H9 (cell line): ENCODE measurements at regions not wholly inside any gene's neighbourhood (a gene's known extent, or its start where the extent isn't known, plus 50 kb on each side); places are given as distances from the start of the nearest gene placed in this dataset.

Experiments
- DNase-seq: peaks from one replicate; pipeline ENCODE4 v3.0.0-alpha.2; 2017
- H2AFZ ChIP-seq: one replicate; pipeline ENCODE4 v1.6.1; 2013; ENCODE audit warnings: mild to moderate bottlenecking, low read length, control low read depth, moderate library complexity
- H2AK5ac ChIP-seq: 2 replicates; pipeline ENCODE4 v1.6.1; 2013; ENCODE audit warnings: low read length, control low read depth, mixed read lengths; ENCODE audit not compliant: insufficient read length
- H2BK120ac ChIP-seq: one replicate; pipeline ENCODE4 v1.6.1; 2013; ENCODE audit warnings: low read depth, mild to moderate bottlenecking, low read length, control low read depth, inconsistent platforms; ENCODE audit not compliant: poor library complexity, severe bottlenecking
- H2BK12ac ChIP-seq: 2 replicates; pipeline ENCODE4 v1.6.1; 2013; ENCODE audit warnings: low read length, control low read depth, mixed read lengths, low read depth; ENCODE audit not compliant: insufficient read length
- H2BK15ac ChIP-seq: 2 replicates; pipeline ENCODE4 v1.6.1; 2013; ENCODE audit warnings: low read depth, low read length, control low read depth
- H2BK20ac ChIP-seq: one replicate; pipeline ENCODE4 v1.6.1; 2013; ENCODE audit warnings: low read depth, mild to moderate bottlenecking, low read length, control low read depth, inconsistent platforms; ENCODE audit not compliant: poor library complexity, severe bottlenecking
- H2BK5ac ChIP-seq: 2 replicates; pipeline ENCODE4 v1.6.1; 2013; ENCODE audit warnings: low read length, control low read depth, mixed read lengths; ENCODE audit not compliant: insufficient read length
- H3K14ac ChIP-seq: 2 replicates; pipeline ENCODE4 v1.6.1; 2013; ENCODE audit warnings: low read length, control low read depth; ENCODE audit not compliant: insufficient read depth
- H3K18ac ChIP-seq: 2 replicates; pipeline ENCODE4 v1.6.1; 2013; ENCODE audit warnings: low read depth, mild to moderate bottlenecking, mixed read lengths, low read length, control low read depth; ENCODE audit not compliant: insufficient read length
- H3K23ac ChIP-seq: 2 replicates; pipeline ENCODE4 v1.6.1; 2013; ENCODE audit warnings: low read length, control low read depth, mixed read lengths, low read depth; ENCODE audit not compliant: insufficient read length
- H3K23me2 ChIP-seq: 2 replicates; pipeline ENCODE4 v1.6.1; 2013; ENCODE audit warnings: low read depth, mild to moderate bottlenecking, mixed read lengths, low read length, control low read depth; ENCODE audit not compliant: insufficient read length, poor library complexity, severe bottlenecking
- H3K27ac ChIP-seq: 2 replicates; pipeline ENCODE4 v1.5.1; 2013; ENCODE audit warnings: low read length, control low read depth, mixed read lengths, low read depth; ENCODE audit not compliant: insufficient read length
- H3K27me3 ChIP-seq: 2 replicates; pipeline ENCODE4 v1.6.1; 2013; ENCODE audit warnings: low read length, control low read depth, inconsistent platforms; ENCODE audit not compliant: insufficient read depth
- H3K4ac ChIP-seq: 2 replicates; pipeline ENCODE4 v1.6.1; 2013; ENCODE audit warnings: low read depth, mild to moderate bottlenecking, control low read depth, inconsistent platforms, low read length, moderate library complexity
- H3K4me1 ChIP-seq: 2 replicates; pipeline ENCODE4 v1.6.1; 2013; ENCODE audit warnings: low read length, control low read depth, inconsistent platforms; ENCODE audit not compliant: insufficient read depth
- H3K4me2 ChIP-seq: 2 replicates; pipeline ENCODE4 v1.6.1; 2013; ENCODE audit warnings: low read length, control low read depth, mixed read lengths; ENCODE audit not compliant: insufficient read length, insufficient read depth
- H3K56ac ChIP-seq: 2 replicates; pipeline ENCODE4 v1.6.1; 2013; ENCODE audit warnings: low read depth, mild to moderate bottlenecking, mixed read lengths, low read length, control low read depth; ENCODE audit not compliant: insufficient read length
- H3K79me1 ChIP-seq: 2 replicates; pipeline ENCODE4 v1.6.1; 2013; ENCODE audit warnings: low read depth, mild to moderate bottlenecking, moderate library complexity, low read length, control low read depth, inconsistent platforms; ENCODE audit not compliant: insufficient read depth, poor library complexity, severe bottlenecking
- H3K79me2 ChIP-seq: 2 replicates; pipeline ENCODE4 v1.6.1; 2013; ENCODE audit warnings: low read length, control low read depth, inconsistent platforms; ENCODE audit not compliant: insufficient read depth
- H3K9ac ChIP-seq: 2 replicates; pipeline ENCODE4 v1.6.1; 2013; ENCODE audit warnings: low read length, control low read depth, mixed read lengths; ENCODE audit not compliant: insufficient read length; ENCODE audit errors: extremely low read depth
- H3K9me3 ChIP-seq: one replicate; pipeline ENCODE4 v1.6.1; 2013; ENCODE audit warnings: low read depth, low read length, inconsistent platforms; ENCODE audit not compliant: control insufficient read depth
- H3T11ph ChIP-seq: one replicate; pipeline ENCODE4 v1.6.1; 2013; ENCODE audit warnings: mild to moderate bottlenecking, low read length, control low read depth, inconsistent platforms
- H4K20me1 ChIP-seq: one replicate; pipeline ENCODE4 v1.6.1; 2013; ENCODE audit not compliant: control insufficient read depth, insufficient read length, insufficient read depth
- H4K5ac ChIP-seq: 2 replicates; pipeline ENCODE4 v1.6.1; 2013; ENCODE audit warnings: low read depth, mild to moderate bottlenecking, mixed read lengths, low read length, control low read depth; ENCODE audit not compliant: insufficient read length
- H4K8ac ChIP-seq: replicated peaks from 2 replicates; pipeline ENCODE4 v1.6.1; 2013; ENCODE audit warnings: low read length, control low read depth, mixed read lengths, low read depth; ENCODE audit not compliant: insufficient read length
- H4K91ac ChIP-seq: 2 replicates; pipeline ENCODE4 v1.6.1; 2013; ENCODE audit warnings: low read depth, mild to moderate bottlenecking, moderate library complexity, mixed read lengths, low read length, control low read depth; ENCODE audit not compliant: insufficient read length
- H3K27ac Mint-ChIP-seq, 3 experiments: 2 replicates in 2 of 3; 3 replicates in 1 of 3; pipeline ENCODE4 v1.8.0; 2020 to 2021; ENCODE audit warnings: mixed read lengths in 3 of 3, mild to moderate bottlenecking in 1 of 3, moderate library complexity in 1 of 3
- H3K27me3 Mint-ChIP-seq: 2 replicates; pipeline ENCODE4 v1.8.0; 2021; ENCODE audit warnings: low read depth, mild to moderate bottlenecking, moderate library complexity, mixed read lengths
- H3K36me3 Mint-ChIP-seq, 3 experiments: 2 replicates in 2 of 3; 3 replicates in 1 of 3; pipeline ENCODE4 v1.8.0; 2020 to 2021; ENCODE audit warnings: low read depth in 3 of 3, mixed read lengths in 3 of 3; ENCODE audit not compliant: insufficient read depth in 1 of 3
- H3K4me1 Mint-ChIP-seq, 2 experiments: 2 replicates each; pipeline ENCODE4 v1.8.0; 2020; ENCODE audit warnings: mixed read lengths in 2 of 2
- H3K4me3 Mint-ChIP-seq, 2 experiments: 2 replicates in 1 of 2; 3 replicates in 1 of 2; pipeline ENCODE4 v1.8.0; 2020 to 2021; ENCODE audit warnings: mild to moderate bottlenecking in 2 of 2, mixed read lengths in 2 of 2, moderate library complexity in 1 of 2
- H3K9me3 Mint-ChIP-seq, 2 experiments: 2 replicates in 1 of 2; 3 replicates in 1 of 2; pipeline ENCODE4 v1.8.0; 2020; ENCODE audit warnings: mild to moderate bottlenecking in 2 of 2, mixed read lengths in 2 of 2, moderate library complexity in 1 of 2
- CTCF ChIP-seq: fragments of 200-600 bp; sonication (generic); conservative IDR thresholded peaks from 3 replicates; pipeline ENCODE4 v1.8.0; 2021; ENCODE audit warnings: antibody characterized with exemption, mild to moderate bottlenecking
- WGBS: extraction: QIAGEN DNeasy Blood & Tissue Kit; methylation state at CpG from one replicate; pipeline ENCODE4 v1.1.7; 2013; ENCODE audit warnings: missing lambda C conversion rate, low lambda C conversion rate, mixed read lengths; ENCODE audit not compliant: insufficient read length; ENCODE audit errors: extremely low coverage; 5-methylcytosine and 5-hydroxymethylcytosine counted together

- no peaks in the 10 kb centered on the region for H3K27me3 Mint-ChIP-seq
- Histone ChIP-seq H3K79me2 (no peaks in the 10 kb centered on the region), H3K18ac (no peak overlapping the region), H3K4me2 (no peak overlapping the region), H2BK20ac (no peak overlapping the region), H2BK5ac (no peak overlapping the region), H3K4ac (no peak overlapping the region), H2BK12ac (no peak overlapping the region), H4K8ac (no peak overlapping the region), H3K27ac (no peak overlapping the region), H4K20me1 (no peaks in the 10 kb centered on the region), H4K91ac (no peak overlapping the region), H2BK15ac (no peak overlapping the region), H3K9me3 (no peaks in the 10 kb centered on the region), H3K79me1 (no peaks in the 10 kb centered on the region), H2AK5ac (no peak overlapping the region), H3K9ac (no peak overlapping the region), H3T11ph (no peak overlapping the region), H2BK120ac (no peak overlapping the region), H3K4me1 (no peaks in the 10 kb centered on the region), H3K27me3 (no peaks in the 10 kb centered on the region), H2AFZ (no peak overlapping the region), H4K5ac (no peak overlapping the region), H3K23ac (no peak overlapping the region), H3K14ac (no peak overlapping the region), H3K56ac (no peak overlapping the region), H3K23me2 (no peaks in the 10 kb centered on the region)
- DNase-seq, result no peak
- H3K27ac Mint-ChIP-seq, result no peak overlapping the region
- no peak for TF ChIP-seq CTCF
- H3K9me3 Mint-ChIP-seq, result peaks cover 12 to 14% of the 10 kb centered on the region in 2 experiments; a peak in 4 of 5 replicates
- no peak overlapping the region for H3K4me3 Mint-ChIP-seq
- no CpG with 5 or more reads among the region's 3 CpGs for WGBS
- H3K4me1 Mint-ChIP-seq, result no peaks in the 10 kb centered on the region
- H3K36me3 Mint-ChIP-seq, result peaks cover 4 to 8% (median 6%) of the 10 kb centered on the region in 3 experiments; a peak in 5 of 7 replicates
These were observed 809.8 kb upstream of the SOX11 start for GRCh38 chr2:4882421-4882820.
